ENCODE measurements at regions not wholly inside any gene's neighbourhood (a gene's known extent, or its start where the extent isn't known, plus 50 kb on each side); places are given as distances from the start of the nearest gene placed in this dataset.

GRCh38 chr9:134245179-134245578 lies 80.8 kb upstream of the RNU6ATAC start:
- Histone ChIP-seq H3K9me2 (ENCODE audit: insufficient read depth) (no peaks in the 10 kb centered on the region), H3K9ac (ENCODE audit: low read length) (no peak overlapping the region), H3K9me3 (ENCODE audit: control insufficient read depth in 1 of 2, insufficient read depth in 1 of 2, low read depth in 1 of 2, low read length in 2 of 2) (peaks cover 5% of the 10 kb centered on the region in 2 experiments; a peak in 2 of 4 replicates), H3K36me3 (ENCODE audit: control insufficient read depth in 1 of 2, insufficient read depth in 2 of 2, low read length in 2 of 2) (no peaks in the 10 kb centered on the region), H3K27me3 (ENCODE audit: insufficient read depth, low read length) (peaks cover 14% of the 10 kb centered on the region; the same call in 1 of the 2 replicates), H3K79me2 (ENCODE audit: insufficient read depth, low read length) (no peaks in the 10 kb centered on the region), H3K4me1 (ENCODE audit: control insufficient read depth in 1 of 2, insufficient read depth in 2 of 2, low read length in 2 of 2) (no peaks in the 10 kb centered on the region), H3K4me3 (replicated peaks in 1 of 2; ENCODE audit: low read depth in 1 of 2, low read length in 2 of 2) (no peak overlapping the region), H4K20me1 (ENCODE audit: insufficient read depth) (no peaks in the 10 kb centered on the region), H3K27ac (ENCODE audit: low read depth, low read length) (no peak overlapping the region), H2AFZ (ENCODE audit: low read depth, low read length, poor library complexity, severe bottlenecking) (no peak overlapping the region), H3K4me2 (ENCODE audit: low read length) (no peak overlapping the region)
- CTCF ChIA-PET, result no interaction called here
- BruUV-seq (replicated peaks), result no TSS peak
- intact Hi-C loops (cut with micrococcal nuclease), result no loop called here
- RAD21 ChIA-PET (ENCODE audit: low non-redundant PET in 1 of 2, low total read pairs in 2 of 2, uncharacterized antibody in 2 of 2, unreplicated experiment in 2 of 2), result no interaction called here
- DNase-seq (ENCODE audit: low read depth, low spot score) (no peak), ATAC-seq (no peak)
- POLR2A ChIA-PET, result no interaction called here
- no peak for TF ChIP-seq ZNF274 (IDR thresholded peaks at IDR 0.05; ENCODE audit: low read depth, low read length)
- TF ChIP-seq JUND (IDR thresholded peaks at IDR 0.05), result no peak
- no peak for TF ChIP-seq YY1 (IDR thresholded peaks at IDR 0.05; ENCODE audit: extremely low read depth, insufficient replicate concordance, low read depth, low read length)
- no peak for TF ChIP-seq EZH2phosphoT487 (IDR thresholded peaks at IDR 0.05; ENCODE audit: borderline replicate concordance)
- no peak for TF ChIP-seq EZH2 (IDR thresholded peaks at IDR 0.05)
- TF ChIP-seq, protein P1, sequence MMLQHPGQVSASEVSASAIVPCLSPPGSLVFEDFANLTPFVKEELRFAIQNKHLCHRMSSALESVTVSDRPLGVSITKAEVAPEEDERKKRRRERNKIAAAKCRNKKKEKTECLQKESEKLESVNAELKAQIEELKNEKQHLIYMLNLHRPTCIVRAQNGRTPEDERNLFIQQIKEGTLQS (IDR thresholded peaks at IDR 0.05), result no peak
- no peak for TF ChIP-seq CBX3 (IDR thresholded peaks at IDR 0.05; ENCODE audit: low read depth)
- no peak for TF ChIP-seq FOSL1 (IDR thresholded peaks at IDR 0.05; ENCODE audit: low read depth)
- no peak for TF ChIP-seq ZFX (IDR thresholded peaks at IDR 0.05)
- no peak for TF ChIP-seq REST (IDR thresholded peaks at IDR 0.05; ENCODE audit: low read depth)
- TF ChIP-seq, protein P2, sequence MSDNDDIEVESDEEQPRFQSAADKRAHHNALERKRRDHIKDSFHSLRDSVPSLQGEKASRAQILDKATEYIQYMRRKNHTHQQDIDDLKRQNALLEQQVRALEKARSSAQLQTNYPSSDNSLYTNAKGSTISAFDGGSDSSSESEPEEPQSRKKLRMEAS (IDR thresholded peaks at IDR 0.05), result no peak
- TF ChIP-seq, protein P3, sequence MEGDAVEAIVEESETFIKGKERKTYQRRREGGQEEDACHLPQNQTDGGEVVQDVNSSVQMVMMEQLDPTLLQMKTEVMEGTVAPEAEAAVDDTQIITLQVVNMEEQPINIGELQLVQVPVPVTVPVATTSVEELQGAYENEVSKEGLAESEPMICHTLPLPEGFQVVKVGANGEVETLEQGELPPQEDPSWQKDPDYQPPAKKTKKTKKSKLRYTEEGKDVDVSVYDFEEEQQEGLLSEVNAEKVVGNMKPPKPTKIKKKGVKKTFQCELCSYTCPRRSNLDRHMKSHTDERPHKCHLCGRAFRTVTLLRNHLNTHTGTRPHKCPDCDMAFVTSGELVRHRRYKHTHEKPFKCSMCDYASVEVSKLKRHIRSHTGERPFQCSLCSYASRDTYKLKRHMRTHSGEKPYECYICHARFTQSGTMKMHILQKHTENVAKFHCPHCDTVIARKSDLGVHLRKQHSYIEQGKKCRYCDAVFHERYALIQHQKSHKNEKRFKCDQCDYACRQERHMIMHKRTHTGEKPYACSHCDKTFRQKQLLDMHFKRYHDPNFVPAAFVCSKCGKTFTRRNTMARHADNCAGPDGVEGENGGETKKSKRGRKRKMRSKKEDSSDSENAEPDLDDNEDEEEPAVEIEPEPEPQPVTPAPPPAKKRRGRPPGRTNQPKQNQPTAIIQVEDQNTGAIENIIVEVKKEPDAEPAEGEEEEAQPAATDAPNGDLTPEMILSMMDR (IDR thresholded peaks at IDR 0.05 in 2 of 3, conservative IDR thresholded peaks at IDR 0.05 in 1 of 3; ENCODE audit: borderline replicate concordance in 1 of 3, insufficient read depth in 1 of 3, low read depth in 2 of 3, low read length in 2 of 3), result no peak
- TF ChIP-seq, protein P4, sequence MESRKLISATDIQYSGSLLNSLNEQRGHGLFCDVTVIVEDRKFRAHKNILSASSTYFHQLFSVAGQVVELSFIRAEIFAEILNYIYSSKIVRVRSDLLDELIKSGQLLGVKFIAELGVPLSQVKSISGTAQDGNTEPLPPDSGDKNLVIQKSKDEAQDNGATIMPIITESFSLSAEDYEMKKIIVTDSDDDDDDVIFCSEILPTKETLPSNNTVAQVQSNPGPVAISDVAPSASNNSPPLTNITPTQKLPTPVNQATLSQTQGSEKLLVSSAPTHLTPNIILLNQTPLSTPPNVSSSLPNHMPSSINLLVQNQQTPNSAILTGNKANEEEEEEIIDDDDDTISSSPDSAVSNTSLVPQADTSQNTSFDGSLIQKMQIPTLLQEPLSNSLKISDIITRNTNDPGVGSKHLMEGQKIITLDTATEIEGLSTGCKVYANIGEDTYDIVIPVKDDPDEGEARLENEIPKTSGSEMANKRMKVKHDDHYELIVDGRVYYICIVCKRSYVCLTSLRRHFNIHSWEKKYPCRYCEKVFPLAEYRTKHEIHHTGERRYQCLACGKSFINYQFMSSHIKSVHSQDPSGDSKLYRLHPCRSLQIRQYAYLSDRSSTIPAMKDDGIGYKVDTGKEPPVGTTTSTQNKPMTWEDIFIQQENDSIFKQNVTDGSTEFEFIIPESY (IDR thresholded peaks at IDR 0.05; ENCODE audit: extremely low read depth, insufficient replicate concordance, low read length), result no peak
- no peak for TF ChIP-seq CEBPB (IDR thresholded peaks at IDR 0.05; ENCODE audit: low read depth)
- no peak for TF ChIP-seq SP1 (IDR thresholded peaks at IDR 0.05; ENCODE audit: low read depth)
- no peak for TF ChIP-seq RAD21 (IDR thresholded peaks at IDR 0.05; ENCODE audit: low read depth)
- TF ChIP-seq SIN3A (IDR thresholded peaks at IDR 0.05; ENCODE audit: low read depth), result no peak
- no peak for TF ChIP-seq EGR1 (IDR thresholded peaks at IDR 0.05; ENCODE audit: low read depth)
